Ovary (tissue), 3 donors: ENCODE measurements at regions not wholly inside any gene's neighbourhood (a gene's known extent, or its start where the extent isn't known, plus 50 kb on each side); places are given as distances from the start of the nearest gene placed in this dataset.

ENCODE experiments used
- EP300 ChIP-seq: sonication (generic); formaldehyde crosslinking; IDR thresholded peaks from one replicate; pipeline ENCODE4 v1.6.1; 2017; ENCODE audit warnings: antibody characterized with exemption
- POLR2A ChIP-seq: fragments of 450-650 bp; IDR thresholded peaks from one replicate; pipeline ENCODE4 v1.6.1; 2017; ENCODE audit warnings: antibody characterized with exemption, mild to moderate bottlenecking, moderate library complexity
- TF ChIP-seq, protein P1 (sequence below), 3 donors: fragments of 450-650 bp in 2 of 3; fragments of 200-600 bp in 1 of 3; IDR thresholded peaks; one replicate each; pipeline versions ENCODE4 v1.5.1 to v1.8.0; 2016 to 2022; ENCODE audit warnings: antibody characterized with exemption in 3 of 3, mild to moderate bottlenecking in 1 of 3
- donor health status: DM: no; HTN: no; CAD: no.

DNA sequence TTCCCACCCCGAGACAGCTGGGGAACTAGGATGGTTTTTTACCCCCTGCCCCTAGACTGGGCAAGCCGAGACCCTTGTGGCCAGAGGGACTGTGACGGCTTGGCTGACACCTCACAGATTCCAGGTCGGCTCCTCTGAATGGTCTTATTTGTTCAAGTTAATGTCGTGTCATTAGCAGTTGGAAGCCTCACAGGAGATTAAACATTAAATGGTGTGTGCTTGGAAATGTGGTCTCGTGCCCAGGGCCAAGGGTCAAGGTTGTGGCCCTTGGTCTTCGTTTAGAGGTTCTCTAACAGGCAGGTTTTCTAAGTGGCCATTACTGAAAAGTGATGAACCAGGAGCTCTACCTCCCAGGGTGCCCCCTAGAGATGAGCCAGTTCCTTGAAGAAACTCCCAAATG, 61.2 kb upstream of the RXRA start:
- TF ChIP-seq EP300 (no peak), POLR2A (no peak)
- TF ChIP-seq, protein P1, sequence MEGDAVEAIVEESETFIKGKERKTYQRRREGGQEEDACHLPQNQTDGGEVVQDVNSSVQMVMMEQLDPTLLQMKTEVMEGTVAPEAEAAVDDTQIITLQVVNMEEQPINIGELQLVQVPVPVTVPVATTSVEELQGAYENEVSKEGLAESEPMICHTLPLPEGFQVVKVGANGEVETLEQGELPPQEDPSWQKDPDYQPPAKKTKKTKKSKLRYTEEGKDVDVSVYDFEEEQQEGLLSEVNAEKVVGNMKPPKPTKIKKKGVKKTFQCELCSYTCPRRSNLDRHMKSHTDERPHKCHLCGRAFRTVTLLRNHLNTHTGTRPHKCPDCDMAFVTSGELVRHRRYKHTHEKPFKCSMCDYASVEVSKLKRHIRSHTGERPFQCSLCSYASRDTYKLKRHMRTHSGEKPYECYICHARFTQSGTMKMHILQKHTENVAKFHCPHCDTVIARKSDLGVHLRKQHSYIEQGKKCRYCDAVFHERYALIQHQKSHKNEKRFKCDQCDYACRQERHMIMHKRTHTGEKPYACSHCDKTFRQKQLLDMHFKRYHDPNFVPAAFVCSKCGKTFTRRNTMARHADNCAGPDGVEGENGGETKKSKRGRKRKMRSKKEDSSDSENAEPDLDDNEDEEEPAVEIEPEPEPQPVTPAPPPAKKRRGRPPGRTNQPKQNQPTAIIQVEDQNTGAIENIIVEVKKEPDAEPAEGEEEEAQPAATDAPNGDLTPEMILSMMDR (IDR thresholded peaks at IDR 0.05), result no peak
